ENCODE measurements at regions not wholly inside any gene's neighbourhood (a gene's known extent, or its start where the extent isn't known, plus 50 kb on each side); places are given as distances from the start of the nearest gene placed in this dataset.

DNA sequence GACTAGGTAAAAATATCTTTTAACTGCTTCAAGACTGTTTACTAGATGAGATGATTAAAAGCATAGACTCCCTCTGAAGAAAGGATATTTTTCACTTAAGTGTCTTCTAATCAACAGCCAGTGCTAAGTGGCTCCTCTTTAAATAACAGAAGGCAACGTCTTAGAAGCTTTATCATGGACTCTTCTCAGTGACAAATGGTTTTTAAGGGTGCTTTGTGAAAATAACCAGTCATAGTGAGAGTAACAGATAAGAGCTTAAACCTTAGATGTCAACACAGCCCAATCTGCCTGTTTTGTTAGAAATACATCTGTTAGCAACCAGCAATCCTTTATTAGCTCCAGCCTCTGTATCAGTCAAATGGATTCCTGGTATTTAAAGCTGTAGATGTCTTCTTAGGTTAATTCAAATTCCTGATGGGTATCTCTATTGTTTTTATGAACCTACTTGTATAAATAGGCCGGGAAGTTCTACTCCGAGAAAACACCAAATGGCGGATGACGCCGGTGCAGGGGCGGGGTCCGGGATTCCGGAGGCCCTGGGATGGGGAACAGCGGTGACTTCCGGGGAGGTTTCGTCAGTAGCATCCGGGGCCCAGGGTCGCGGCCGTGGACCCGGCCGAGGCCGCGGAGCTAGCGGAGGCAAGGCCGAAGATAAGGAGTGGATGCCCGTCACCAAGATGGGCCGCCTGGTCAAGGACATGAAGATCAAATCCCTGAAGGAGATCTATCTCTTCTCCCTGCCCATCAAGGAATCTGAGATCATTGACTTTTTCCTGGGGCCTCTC is 285.4 kb downstream of the GPR37 start (continued):
- TF ChIP-seq, protein P1, sequence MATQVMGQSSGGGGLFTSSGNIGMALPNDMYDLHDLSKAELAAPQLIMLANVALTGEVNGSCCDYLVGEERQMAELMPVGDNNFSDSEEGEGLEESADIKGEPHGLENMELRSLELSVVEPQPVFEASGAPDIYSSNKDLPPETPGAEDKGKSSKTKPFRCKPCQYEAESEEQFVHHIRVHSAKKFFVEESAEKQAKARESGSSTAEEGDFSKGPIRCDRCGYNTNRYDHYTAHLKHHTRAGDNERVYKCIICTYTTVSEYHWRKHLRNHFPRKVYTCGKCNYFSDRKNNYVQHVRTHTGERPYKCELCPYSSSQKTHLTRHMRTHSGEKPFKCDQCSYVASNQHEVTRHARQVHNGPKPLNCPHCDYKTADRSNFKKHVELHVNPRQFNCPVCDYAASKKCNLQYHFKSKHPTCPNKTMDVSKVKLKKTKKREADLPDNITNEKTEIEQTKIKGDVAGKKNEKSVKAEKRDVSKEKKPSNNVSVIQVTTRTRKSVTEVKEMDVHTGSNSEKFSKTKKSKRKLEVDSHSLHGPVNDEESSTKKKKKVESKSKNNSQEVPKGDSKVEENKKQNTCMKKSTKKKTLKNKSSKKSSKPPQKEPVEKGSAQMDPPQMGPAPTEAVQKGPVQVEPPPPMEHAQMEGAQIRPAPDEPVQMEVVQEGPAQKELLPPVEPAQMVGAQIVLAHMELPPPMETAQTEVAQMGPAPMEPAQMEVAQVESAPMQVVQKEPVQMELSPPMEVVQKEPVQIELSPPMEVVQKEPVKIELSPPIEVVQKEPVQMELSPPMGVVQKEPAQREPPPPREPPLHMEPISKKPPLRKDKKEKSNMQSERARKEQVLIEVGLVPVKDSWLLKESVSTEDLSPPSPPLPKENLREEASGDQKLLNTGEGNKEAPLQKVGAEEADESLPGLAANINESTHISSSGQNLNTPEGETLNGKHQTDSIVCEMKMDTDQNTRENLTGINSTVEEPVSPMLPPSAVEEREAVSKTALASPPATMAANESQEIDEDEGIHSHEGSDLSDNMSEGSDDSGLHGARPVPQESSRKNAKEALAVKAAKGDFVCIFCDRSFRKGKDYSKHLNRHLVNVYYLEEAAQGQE (IDR thresholded peaks at IDR 0.05; ENCODE audit: borderline replicate concordance): no peak
- TF ChIP-seq, protein P1 (CRISPR knock-in tag; IDR thresholded peaks at IDR 0.05; ENCODE audit: low read depth): no peak
- TF ChIP-seq, protein P2, sequence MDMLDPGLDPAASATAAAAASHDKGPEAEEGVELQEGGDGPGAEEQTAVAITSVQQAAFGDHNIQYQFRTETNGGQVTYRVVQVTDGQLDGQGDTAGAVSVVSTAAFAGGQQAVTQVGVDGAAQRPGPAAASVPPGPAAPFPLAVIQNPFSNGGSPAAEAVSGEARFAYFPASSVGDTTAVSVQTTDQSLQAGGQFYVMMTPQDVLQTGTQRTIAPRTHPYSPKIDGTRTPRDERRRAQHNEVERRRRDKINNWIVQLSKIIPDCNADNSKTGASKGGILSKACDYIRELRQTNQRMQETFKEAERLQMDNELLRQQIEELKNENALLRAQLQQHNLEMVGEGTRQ (CRISPR knock-in tag; IDR thresholded peaks at IDR 0.05): no peak
- TF ChIP-seq DPF2 (IDR thresholded peaks at IDR 0.05) (no peak), POLR3G (IDR thresholded peaks at IDR 0.05; ENCODE audit: extremely low read depth, insufficient read length, insufficient replicate concordance) (no peak), TCF7 (IDR thresholded peaks at IDR 0.05; ENCODE audit: borderline replicate concordance) (no peak), NRF1 (conservative IDR thresholded peaks at IDR 0.05 in 1 of 2, IDR thresholded peaks at IDR 0.05 in 1 of 2) (no peak), BRD4 (IDR thresholded peaks at IDR 0.05) (no peak)
- TF ChIP-seq, protein P3, sequence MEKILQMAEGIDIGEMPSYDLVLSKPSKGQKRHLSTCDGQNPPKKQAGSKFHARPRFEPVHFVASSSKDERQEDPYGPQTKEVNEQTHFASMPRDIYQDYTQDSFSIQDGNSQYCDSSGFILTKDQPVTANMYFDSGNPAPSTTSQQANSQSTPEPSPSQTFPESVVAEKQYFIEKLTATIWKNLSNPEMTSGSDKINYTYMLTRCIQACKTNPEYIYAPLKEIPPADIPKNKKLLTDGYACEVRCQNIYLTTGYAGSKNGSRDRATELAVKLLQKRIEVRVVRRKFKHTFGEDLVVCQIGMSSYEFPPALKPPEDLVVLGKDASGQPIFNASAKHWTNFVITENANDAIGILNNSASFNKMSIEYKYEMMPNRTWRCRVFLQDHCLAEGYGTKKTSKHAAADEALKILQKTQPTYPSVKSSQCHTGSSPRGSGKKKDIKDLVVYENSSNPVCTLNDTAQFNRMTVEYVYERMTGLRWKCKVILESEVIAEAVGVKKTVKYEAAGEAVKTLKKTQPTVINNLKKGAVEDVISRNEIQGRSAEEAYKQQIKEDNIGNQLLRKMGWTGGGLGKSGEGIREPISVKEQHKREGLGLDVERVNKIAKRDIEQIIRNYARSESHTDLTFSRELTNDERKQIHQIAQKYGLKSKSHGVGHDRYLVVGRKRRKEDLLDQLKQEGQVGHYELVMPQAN (IDR thresholded peaks at IDR 0.05; ENCODE audit: borderline replicate concordance): no peak
- TF ChIP-seq, protein P4, sequence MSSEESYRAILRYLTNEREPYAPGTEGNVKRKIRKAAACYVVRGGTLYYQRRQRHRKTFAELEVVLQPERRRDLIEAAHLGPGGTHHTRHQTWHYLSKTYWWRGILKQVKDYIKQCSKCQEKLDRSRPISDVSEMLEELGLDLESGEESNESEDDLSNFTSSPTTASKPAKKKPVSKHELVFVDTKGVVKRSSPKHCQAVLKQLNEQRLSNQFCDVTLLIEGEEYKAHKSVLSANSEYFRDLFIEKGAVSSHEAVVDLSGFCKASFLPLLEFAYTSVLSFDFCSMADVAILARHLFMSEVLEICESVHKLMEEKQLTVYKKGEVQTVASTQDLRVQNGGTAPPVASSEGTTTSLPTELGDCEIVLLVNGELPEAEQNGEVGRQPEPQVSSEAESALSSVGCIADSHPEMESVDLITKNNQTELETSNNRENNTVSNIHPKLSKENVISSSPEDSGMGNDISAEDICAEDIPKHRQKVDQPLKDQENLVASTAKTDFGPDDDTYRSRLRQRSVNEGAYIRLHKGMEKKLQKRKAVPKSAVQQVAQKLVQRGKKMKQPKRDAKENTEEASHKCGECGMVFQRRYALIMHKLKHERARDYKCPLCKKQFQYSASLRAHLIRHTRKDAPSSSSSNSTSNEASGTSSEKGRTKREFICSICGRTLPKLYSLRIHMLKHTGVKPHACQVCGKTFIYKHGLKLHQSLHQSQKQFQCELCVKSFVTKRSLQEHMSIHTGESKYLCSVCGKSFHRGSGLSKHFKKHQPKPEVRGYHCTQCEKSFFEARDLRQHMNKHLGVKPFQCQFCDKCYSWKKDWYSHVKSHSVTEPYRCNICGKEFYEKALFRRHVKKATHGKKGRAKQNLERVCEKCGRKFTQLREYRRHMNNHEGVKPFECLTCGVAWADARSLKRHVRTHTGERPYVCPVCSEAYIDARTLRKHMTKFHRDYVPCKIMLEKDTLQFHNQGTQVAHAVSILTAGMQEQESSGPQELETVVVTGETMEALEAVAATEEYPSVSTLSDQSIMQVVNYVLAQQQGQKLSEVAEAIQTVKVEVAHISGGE (CRISPR knock-in tag; IDR thresholded peaks at IDR 0.05): peak in 2 of 3 experiments; percentile 50 to 61; a peak in 3 of 6 replicates
- TF ChIP-seq, protein P5, sequence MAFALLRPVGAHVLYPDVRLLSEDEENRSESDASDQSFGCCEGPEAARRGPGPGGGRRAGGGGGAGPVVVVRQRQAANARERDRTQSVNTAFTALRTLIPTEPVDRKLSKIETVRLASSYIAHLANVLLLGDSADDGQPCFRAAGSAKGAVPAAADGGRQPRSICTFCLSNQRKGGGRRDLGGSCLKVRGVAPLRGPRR (CRISPR knock-in tag; IDR thresholded peaks at IDR 0.05): no peak

All from K562 (cell line).